ENCODE measurements at regions not wholly inside any gene's neighbourhood (a gene's known extent, or its start where the extent isn't known, plus 50 kb on each side); places are given as distances from the start of the nearest gene placed in this dataset.

- TF ChIP-seq EZH2phosphoT487 (IDR thresholded peaks at IDR 0.05; ENCODE audit: borderline replicate concordance, low read depth, low read length), result no peak
- TF ChIP-seq CTCF (conservative IDR thresholded peaks at IDR 0.05; ENCODE audit: low read length), result no peak
Measured at GRCh38 chr7:94843553-94843952, 63.8 kb upstream of the PPP1R9A start.
